CD4-positive, alpha-beta T cell treated with Interleukin-17A for 1 hour (primary cell): ENCODE measurements at regions not wholly inside any gene's neighbourhood (a gene's known extent, or its start where the extent isn't known, plus 50 kb on each side); places are given as distances from the start of the nearest gene placed in this dataset.

Experiments used
- DNase-seq: peaks from one replicate; pipeline ENCODE4 v3.0.0-alpha.2; 2020

- no peak for DNase-seq
Observed at GRCh38 chr10:36271627-36272340, 629.7 kb upstream of the FZD8 start.

- DNase-seq: no peak
Observed at GRCh38 chr10:36269222-36269621, 627.1 kb upstream of the FZD8 start.

GRCh38 chr10:36266923-36267322 is 624.8 kb upstream of the FZD8 start:
- no peak for DNase-seq

- no peak for DNase-seq
Observed at GRCh38 chr10:36265741-36266140, 623.6 kb upstream of the FZD8 start.

- no peak for DNase-seq
Observed at GRCh38 chr10:36263871-36264270, 621.8 kb upstream of the FZD8 start.

GRCh38 chr10:36256948-36257356 is 614.9 kb upstream of the FZD8 start:
- no peak for DNase-seq

GRCh38 chr10:36256166-36256565 is 614.1 kb upstream of the FZD8 start:
- DNase-seq: no peak

- DNase-seq: no peak
Observed at GRCh38 chr10:36254199-36254598, 612.1 kb upstream of the FZD8 start.

GRCh38 chr10:36253731-36254130 is 611.6 kb upstream of the FZD8 start:
- DNase-seq: no peak

- no peak for DNase-seq
Observed at GRCh38 chr10:36251068-36251467, 609.0 kb upstream of the FZD8 start.

GRCh38 chr10:36248304-36248981 is 606.3 kb upstream of the FZD8 start:
- no peak for DNase-seq

GRCh38 chr10:36247478-36247877 is 605.4 kb upstream of the FZD8 start:
- DNase-seq: no peak

GRCh38 chr10:36236931-36237330 is 594.8 kb upstream of the FZD8 start:
- no peak for DNase-seq

- no peak for DNase-seq
Observed at GRCh38 chr10:36236341-36236740, 594.2 kb upstream of the FZD8 start.

- no peak for DNase-seq
Observed at GRCh38 chr10:36232935-36233334, 590.8 kb upstream of the FZD8 start.

GRCh38 chr10:36224431-36224985 is 582.4 kb upstream of the FZD8 start:
- no peak for DNase-seq

GRCh38 chr10:36221101-36221500 is 579.0 kb upstream of the FZD8 start:
- no peak for DNase-seq

GRCh38 chr10:36220151-36220550 is 578.1 kb upstream of the FZD8 start:
- no peak for DNase-seq

GRCh38 chr10:36211856-36212255 is 569.8 kb upstream of the FZD8 start:
- DNase-seq: no peak

GRCh38 chr10:36209480-36209879 is 567.4 kb upstream of the FZD8 start:
- no peak for DNase-seq

- DNase-seq: no peak
Observed at GRCh38 chr10:36202881-36203280, 560.8 kb upstream of the FZD8 start.

- no peak for DNase-seq
Observed at GRCh38 chr10:36200577-36200976, 558.5 kb upstream of the FZD8 start.

GRCh38 chr10:36198322-36198721 is 556.2 kb upstream of the FZD8 start:
- DNase-seq: no peak

GRCh38 chr10:36195364-36195763 is 553.3 kb upstream of the FZD8 start:
- DNase-seq: no peak
